HFFc6 (cell line): ENCODE measurements at regions not wholly inside any gene's neighbourhood (a gene's known extent, or its start where the extent isn't known, plus 50 kb on each side); places are given as distances from the start of the nearest gene placed in this dataset.

ENCODE experiments used
- DNase-seq: peaks from one replicate; pipeline ENCODE4 v3.0.0-alpha.2; 2018
- H3K27ac Mint-ChIP-seq: 2 replicates; pipeline ENCODE4 v1.8.0; 2020; ENCODE audit warnings: mild to moderate bottlenecking, mixed read lengths
- H3K27me3 Mint-ChIP-seq: 2 replicates; pipeline ENCODE4 v1.8.0; 2021; ENCODE audit warnings: mild to moderate bottlenecking, moderate library complexity, mixed read lengths; ENCODE audit not compliant: insufficient read depth
- H3K36me3 Mint-ChIP-seq: 2 replicates; pipeline ENCODE4 v1.8.0; 2021; ENCODE audit warnings: low read depth, mixed read lengths
- H3K4me1 Mint-ChIP-seq: 2 replicates; pipeline ENCODE4 v1.8.0; 2020; ENCODE audit warnings: low read depth, mixed read lengths
- H3K4me3 Mint-ChIP-seq: 2 replicates; pipeline ENCODE4 v1.8.0; 2020; ENCODE audit warnings: mild to moderate bottlenecking, moderate library complexity, mixed read lengths
- H3K9me3 Mint-ChIP-seq: 2 replicates; pipeline ENCODE4 v1.8.0; 2020; ENCODE audit warnings: mild to moderate bottlenecking, mixed read lengths
- TF ChIP-seq, protein P1 (sequence below): fragments of 200-600 bp; sonication (generic); IDR thresholded peaks from 2 replicates; pipeline ENCODE4 v1.5.0; 2021; ENCODE audit warnings: antibody characterized with exemption, mild to moderate bottlenecking

DNA sequence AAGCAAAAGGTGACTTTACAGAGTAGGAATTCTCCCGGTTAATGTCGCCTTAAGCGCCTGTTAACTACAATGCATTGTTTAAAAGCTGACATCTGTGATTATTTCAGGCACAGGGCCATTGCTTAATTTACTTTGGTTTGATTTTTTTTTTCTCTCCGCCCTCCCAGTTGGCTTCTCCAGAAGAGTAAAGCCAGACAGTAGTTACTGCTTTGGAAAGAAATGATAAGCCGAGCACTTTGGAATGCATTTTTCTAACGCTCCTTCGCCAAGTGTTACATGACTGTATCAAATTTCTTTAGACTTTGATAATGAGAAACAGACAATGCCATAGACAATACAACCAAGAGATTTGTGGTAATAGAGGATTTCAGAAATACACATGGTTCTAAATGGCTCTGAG lies 383.0 kb upstream of the TENM3 start:
- TF ChIP-seq, protein P1, sequence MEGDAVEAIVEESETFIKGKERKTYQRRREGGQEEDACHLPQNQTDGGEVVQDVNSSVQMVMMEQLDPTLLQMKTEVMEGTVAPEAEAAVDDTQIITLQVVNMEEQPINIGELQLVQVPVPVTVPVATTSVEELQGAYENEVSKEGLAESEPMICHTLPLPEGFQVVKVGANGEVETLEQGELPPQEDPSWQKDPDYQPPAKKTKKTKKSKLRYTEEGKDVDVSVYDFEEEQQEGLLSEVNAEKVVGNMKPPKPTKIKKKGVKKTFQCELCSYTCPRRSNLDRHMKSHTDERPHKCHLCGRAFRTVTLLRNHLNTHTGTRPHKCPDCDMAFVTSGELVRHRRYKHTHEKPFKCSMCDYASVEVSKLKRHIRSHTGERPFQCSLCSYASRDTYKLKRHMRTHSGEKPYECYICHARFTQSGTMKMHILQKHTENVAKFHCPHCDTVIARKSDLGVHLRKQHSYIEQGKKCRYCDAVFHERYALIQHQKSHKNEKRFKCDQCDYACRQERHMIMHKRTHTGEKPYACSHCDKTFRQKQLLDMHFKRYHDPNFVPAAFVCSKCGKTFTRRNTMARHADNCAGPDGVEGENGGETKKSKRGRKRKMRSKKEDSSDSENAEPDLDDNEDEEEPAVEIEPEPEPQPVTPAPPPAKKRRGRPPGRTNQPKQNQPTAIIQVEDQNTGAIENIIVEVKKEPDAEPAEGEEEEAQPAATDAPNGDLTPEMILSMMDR, result no peak
- H3K27me3 Mint-ChIP-seq, result peaks cover 9% of the 10 kb centered on the region
- no peaks in the 10 kb centered on the region for H3K9me3 Mint-ChIP-seq
- no peaks in the 10 kb centered on the region for H3K36me3 Mint-ChIP-seq
- H3K27ac Mint-ChIP-seq, result no peak overlapping the region
- DNase-seq, result no peak
- H3K4me1 Mint-ChIP-seq, result peaks cover 12% of the 10 kb centered on the region
- H3K4me3 Mint-ChIP-seq, result no peak overlapping the region

DNA sequence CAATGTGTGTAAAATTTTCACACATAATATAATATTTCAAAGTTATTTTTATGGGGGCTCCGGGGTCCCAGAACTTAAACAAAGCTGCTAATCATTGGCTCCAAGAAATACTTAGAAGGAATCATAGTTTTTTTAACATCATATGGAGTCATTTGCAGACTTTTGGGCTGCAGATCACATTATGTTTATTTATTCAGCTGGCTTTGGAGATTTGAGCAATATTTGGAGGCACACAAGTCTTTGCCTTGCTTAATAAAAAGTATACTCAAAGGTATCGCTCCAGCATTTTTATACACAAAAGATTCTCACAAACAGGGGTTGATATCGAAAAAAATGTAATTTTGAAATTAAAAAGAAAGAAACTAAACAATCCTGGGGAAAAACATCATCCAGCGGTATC lies 382.5 kb upstream of the TENM3 start:
- no peaks in the 10 kb centered on the region for H3K9me3 Mint-ChIP-seq
- H3K4me1 Mint-ChIP-seq, result peaks cover 8% of the 10 kb centered on the region
- H3K27me3 Mint-ChIP-seq, result peaks cover 7% of the 10 kb centered on the region
- no peaks in the 10 kb centered on the region for H3K36me3 Mint-ChIP-seq
- TF ChIP-seq, protein P1, result no peak
- DNase-seq, result no peak
- H3K27ac Mint-ChIP-seq, result no peak overlapping the region
- no peak overlapping the region for H3K4me3 Mint-ChIP-seq

DNA sequence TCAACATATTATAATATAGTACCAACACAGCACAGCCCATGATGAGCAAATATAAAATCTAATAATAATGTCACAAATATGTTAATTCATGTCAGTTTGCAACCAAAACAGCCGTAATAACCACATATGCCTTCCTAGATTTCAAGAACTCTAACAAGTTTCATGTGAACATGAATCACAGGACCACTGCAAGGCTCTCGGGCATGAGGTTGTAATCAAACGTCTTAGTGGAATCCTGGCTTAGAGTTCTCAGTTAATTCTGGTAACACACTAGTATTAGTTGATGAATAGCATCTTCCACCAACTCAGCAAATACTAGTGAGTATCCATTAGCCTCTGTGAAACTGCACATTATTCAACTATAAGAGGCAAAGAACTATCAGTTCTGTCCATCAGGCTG lies 379.3 kb upstream of the TENM3 start:
- Mint-ChIP-seq H3K36me3 (no peaks in the 10 kb centered on the region), H3K4me1 (peaks cover 19% of the 10 kb centered on the region), H3K27ac (no peak overlapping the region), H3K27me3 (peaks cover 8% of the 10 kb centered on the region), H3K9me3 (no peaks in the 10 kb centered on the region), H3K4me3 (no peak overlapping the region)
- no peak for DNase-seq
- TF ChIP-seq, protein P1, result no peak

DNA sequence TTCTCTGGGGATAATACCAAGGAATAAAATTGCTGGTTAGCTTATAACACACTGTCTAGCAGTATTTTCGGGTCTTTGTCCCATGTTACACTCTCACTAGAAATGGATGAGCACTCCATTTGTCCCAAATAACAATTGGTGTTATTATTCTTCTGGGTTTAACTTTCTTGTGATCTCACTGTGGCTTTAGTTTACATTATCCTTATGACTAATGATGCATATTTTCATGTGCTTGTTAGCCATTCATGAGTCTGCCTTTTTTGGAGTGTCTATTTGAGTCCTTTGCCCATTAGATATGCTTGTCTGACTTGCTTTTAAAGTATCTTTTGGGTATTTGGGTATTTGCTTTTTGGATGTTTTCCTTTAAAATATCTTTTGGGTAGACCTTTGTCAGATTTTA lies 372.9 kb upstream of the TENM3 start:
- DNase-seq, result peak; percentile 50
- H3K4me3 Mint-ChIP-seq, result no peak overlapping the region
- TF ChIP-seq, protein P1, result no peak

DNA sequence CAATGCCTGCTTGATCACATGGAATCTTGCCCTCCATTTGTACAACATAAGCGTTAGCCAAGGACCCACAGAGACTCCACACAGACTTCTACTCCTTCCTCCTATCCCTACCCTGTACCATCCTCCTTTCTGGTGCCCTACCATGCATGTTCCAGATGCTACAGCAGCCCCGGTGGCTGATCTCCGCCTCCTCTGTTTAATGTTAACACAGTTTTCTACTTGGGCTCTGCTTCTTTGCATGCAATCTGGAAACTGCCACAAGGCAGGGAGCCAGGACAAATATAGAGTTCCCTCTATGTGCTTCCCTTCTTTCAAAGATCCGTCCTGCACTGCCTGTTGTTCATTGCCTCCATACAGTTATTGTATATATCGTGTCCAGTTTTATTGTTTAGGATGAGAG lies 368.6 kb upstream of the TENM3 start:
- Mint-ChIP-seq H3K9me3 (no peaks in the 10 kb centered on the region), H3K36me3 (no peaks in the 10 kb centered on the region), H3K4me3 (no peak overlapping the region), H3K27me3 (no peaks in the 10 kb centered on the region; the same call in none of the 2 replicates), H3K27ac (no peak overlapping the region), H3K4me1 (peaks cover 11% of the 10 kb centered on the region)
- no peak for DNase-seq
- TF ChIP-seq, protein P1, result no peak

More for the DNA sequence above, 372.9 kb upstream of the TENM3 start:
- H3K4me1 Mint-ChIP-seq, result peaks cover 23% of the 10 kb centered on the region
- peaks cover 8% of the 10 kb centered on the region for H3K27me3 Mint-ChIP-seq
- no peak overlapping the region for H3K27ac Mint-ChIP-seq
- H3K36me3 Mint-ChIP-seq, result no peaks in the 10 kb centered on the region
- H3K9me3 Mint-ChIP-seq, result no peaks in the 10 kb centered on the region

DNA sequence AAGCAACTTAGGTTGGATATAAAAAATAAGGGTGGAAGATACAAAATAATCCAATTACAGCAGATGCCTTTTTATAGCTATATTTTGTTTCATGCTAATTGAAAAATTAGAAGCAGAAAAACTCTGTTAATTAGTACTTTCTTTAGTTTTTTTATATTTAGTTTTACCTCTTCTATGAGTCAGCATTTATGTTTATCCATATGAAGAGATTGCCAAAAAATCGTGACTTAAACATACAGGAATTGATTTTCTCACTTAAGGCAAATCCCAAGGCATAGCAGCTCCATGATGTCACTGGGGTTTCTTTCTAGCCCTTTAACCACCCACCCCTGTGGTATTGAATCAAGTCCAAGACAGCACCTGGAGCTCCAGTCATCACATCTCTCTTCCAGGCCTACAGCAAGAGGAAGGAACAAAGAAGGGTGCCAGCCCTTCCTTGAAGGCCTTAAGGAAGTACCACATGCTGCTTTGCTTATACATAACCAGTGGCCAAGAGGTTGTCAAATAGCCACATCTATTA lies 365.8 kb upstream of the TENM3 start:
- Mint-ChIP-seq H3K9me3 (no peaks in the 10 kb centered on the region), H3K36me3 (no peaks in the 10 kb centered on the region), H3K4me1 (no peaks in the 10 kb centered on the region), H3K27ac (no peak overlapping the region), H3K27me3 (no peaks in the 10 kb centered on the region; the same call in none of the 2 replicates), H3K4me3 (no peak overlapping the region)
- TF ChIP-seq, protein P1, result no peak
- DNase-seq, result no peak
